IMR-90 (cell line): ENCODE measurements at regions not wholly inside any gene's neighbourhood (a gene's known extent, or its start where the extent isn't known, plus 50 kb on each side); places are given as distances from the start of the nearest gene placed in this dataset.
A peak's percentile ranks its signal among the peaks of the same experiment; 100 is the strongest.

Experiments
- ATAC-seq: fragments of 200-7000 bp; cut with Tn5 transposase; 2 replicates; pipeline ENCODE4 v1.9.1; 2020; ENCODE audit warnings: low read depth, mild to moderate bottlenecking, moderate library complexity
- BruUV-seq: library from RNA; stranded (reverse); fragments of 400-500 nt; replicated peaks from 2 replicates; lab custom pipeline; 2021; lab: Mats Ljungman, UMichigan
- CTCF ChIA-PET: fragments of 300-600 bp; formaldehyde crosslinking; extraction: SDS; loops from one replicate; lab custom pipeline; 2021; ENCODE audit warnings: antibody characterized with exemption; lab: Yijun Ruan, JAX
- POLR2A ChIA-PET: fragments of 300-600 bp; sonication (Branson Sonifier 250); formaldehyde crosslinking; loops from one replicate; lab custom pipeline; 2022; ENCODE audit warnings: antibody characterized with exemption; ENCODE audit not compliant: unreplicated experiment; lab: Charles Lee
- DNase-seq: peaks from one replicate; pipeline ENCODE4 v3.0.0; 2013
- H2AFZ ChIP-seq: replicated peaks from 2 replicates; pipeline ENCODE3; 2013; ENCODE audit warnings: low read length, mild to moderate bottlenecking; ENCODE audit not compliant: poor library complexity
- H2AK5ac ChIP-seq: 2 replicates; pipeline ENCODE4 v1.6.1; 2013; ENCODE audit warnings: low read depth, low read length, inconsistent platforms
- H2AK9ac ChIP-seq: replicated peaks from 2 replicates; pipeline ENCODE3; 2013; ENCODE audit warnings: mild to moderate bottlenecking, low read depth, low read length, moderate library complexity; ENCODE audit not compliant: poor library complexity
- H2BK120ac ChIP-seq: 2 replicates; pipeline ENCODE4 v1.6.1; 2013; ENCODE audit warnings: low read depth, low read length, inconsistent platforms
- H2BK15ac ChIP-seq: 3 replicates; pipeline ENCODE4 v1.6.1; 2013; ENCODE audit warnings: low read depth, low read length, inconsistent platforms
- H2BK20ac ChIP-seq: 2 replicates; pipeline ENCODE4 v1.6.1; 2013; ENCODE audit warnings: low read depth, mild to moderate bottlenecking, inconsistent platforms, low read length, moderate library complexity
- H2BK5ac ChIP-seq: 2 replicates; pipeline ENCODE4 v1.6.1; 2013; ENCODE audit warnings: mild to moderate bottlenecking, low read depth, low read length, inconsistent platforms; ENCODE audit not compliant: poor library complexity, severe bottlenecking
- H3K14ac ChIP-seq: replicated peaks from 2 replicates; pipeline ENCODE4 v1.6.1; 2013; ENCODE audit warnings: low read depth, low read length, inconsistent platforms
- H3K18ac ChIP-seq: 2 replicates; pipeline ENCODE4 v1.6.1; 2013; ENCODE audit warnings: low read depth, low read length, control low read depth
- H3K23ac ChIP-seq: 2 replicates; pipeline ENCODE4 v1.6.1; 2013; ENCODE audit warnings: low read depth, low read length, inconsistent platforms
- H3K27ac ChIP-seq: 2 replicates; pipeline ENCODE4 v1.5.1; 2013; ENCODE audit warnings: mild to moderate bottlenecking, control low read depth, low read length; ENCODE audit not compliant: insufficient read depth
- H3K27me3 ChIP-seq: 2 replicates; pipeline ENCODE4 v1.6.1; 2013; ENCODE audit warnings: low read length; ENCODE audit not compliant: control insufficient read depth, insufficient read depth
- H3K36me3 ChIP-seq: 2 replicates; pipeline ENCODE4 v1.6.1; 2013; ENCODE audit warnings: low read length, mixed read lengths; ENCODE audit not compliant: control insufficient read depth, insufficient read depth
- H3K4ac ChIP-seq: 2 replicates; pipeline ENCODE4 v1.6.1; 2013; ENCODE audit warnings: low read depth, low read length, inconsistent platforms
- H3K4me1 ChIP-seq: 2 replicates; pipeline ENCODE4 v1.6.1; 2013; ENCODE audit warnings: low read length, mixed read lengths; ENCODE audit not compliant: control insufficient read depth, insufficient read depth
- H3K4me2 ChIP-seq: 2 replicates; pipeline ENCODE4 v1.6.1; 2013; ENCODE audit warnings: low read depth, mild to moderate bottlenecking, control low read depth, low read length, moderate library complexity
- H3K4me3 ChIP-seq: 2 replicates; pipeline ENCODE4 v1.5.1; 2013; ENCODE audit warnings: low read depth, mild to moderate bottlenecking, control low read depth, low read length, moderate library complexity; ENCODE audit not compliant: insufficient read depth
- H3K56ac ChIP-seq: 2 replicates; pipeline ENCODE4 v1.6.1; 2013; ENCODE audit warnings: low read length, inconsistent platforms; ENCODE audit not compliant: insufficient read depth; ENCODE audit errors: extremely low read depth
- H3K79me1 ChIP-seq, 2 experiments: 2 replicates each; pipeline ENCODE4 v1.6.1; 2013; ENCODE audit warnings: low read length in 2 of 2, inconsistent platforms in 1 of 2, low read depth in 1 of 2
- H3K9ac ChIP-seq: 2 replicates; pipeline ENCODE4 v1.6.1; 2013; ENCODE audit warnings: low read depth, low read length, control low read depth
- H3K9me1 ChIP-seq: 2 replicates; pipeline ENCODE4 v1.6.1; 2013; ENCODE audit warnings: low read length, inconsistent platforms; ENCODE audit not compliant: insufficient read depth
- H3K9me3 ChIP-seq: 2 replicates; pipeline ENCODE4 v1.6.1; 2013; ENCODE audit warnings: low read length; ENCODE audit not compliant: control insufficient read depth, insufficient read depth
- H4K20me1 ChIP-seq: 2 replicates; pipeline ENCODE4 v1.6.1; 2013; ENCODE audit warnings: low read length, inconsistent platforms; ENCODE audit not compliant: insufficient read depth
- H4K5ac ChIP-seq: 2 replicates; pipeline ENCODE4 v1.6.1; 2013; ENCODE audit warnings: mild to moderate bottlenecking, low read depth, low read length, control low read depth
- H4K8ac ChIP-seq, 2 experiments: 2 replicates each; pipeline ENCODE4 v1.6.1; 2013; ENCODE audit warnings: low read depth in 2 of 2, low read length in 2 of 2, control low read depth in 1 of 2, inconsistent platforms in 1 of 2
- H4K91ac ChIP-seq: 2 replicates; pipeline ENCODE4 v1.6.1; 2013; ENCODE audit warnings: low read depth, low read length, inconsistent platforms; ENCODE audit not compliant: insufficient read depth
- BHLHE40 ChIP-seq: fragments of 150-350 bp; IDR thresholded peaks from 2 replicates; pipeline ENCODE4 v1.6.1; 2016; ENCODE audit warnings: mild to moderate bottlenecking, low read depth, low read length
- CEBPB ChIP-seq: IDR thresholded peaks from 2 replicates; pipeline ENCODE4 v1.6.1; 2012; ENCODE audit warnings: low read depth, low read length, improper control_type of control experiment
- CHD1 ChIP-seq: IDR thresholded peaks from 2 replicates; pipeline ENCODE4 v1.6.1; 2012; ENCODE audit warnings: low read depth, low read length, improper control_type of control experiment
- FOS ChIP-seq: fragments of 150-350 bp; IDR thresholded peaks from 2 replicates; pipeline ENCODE4 v1.6.1; 2016; ENCODE audit warnings: low read depth, low read length
- MAFK ChIP-seq: IDR thresholded peaks from 2 replicates; pipeline ENCODE4 v1.6.1; 2012; ENCODE audit warnings: low read depth, low read length, improper control_type of control experiment
- MAZ ChIP-seq: IDR thresholded peaks from 2 replicates; pipeline ENCODE4 v1.6.1; 2012; ENCODE audit warnings: low read depth, mild to moderate bottlenecking, low read length, improper control_type of control experiment, moderate library complexity, borderline replicate concordance
- MXI1 ChIP-seq: IDR thresholded peaks from 2 replicates; pipeline ENCODE4 v1.6.1; 2012; ENCODE audit warnings: low read depth, mild to moderate bottlenecking, low read length, moderate library complexity, borderline replicate concordance
- NFE2L2 ChIP-seq: fragments of 150-350 bp; IDR thresholded peaks from 2 replicates; pipeline ENCODE4 v1.6.1; 2016; ENCODE audit warnings: low read depth, mild to moderate bottlenecking, low read length
- RAD21 ChIP-seq: IDR thresholded peaks from 2 replicates; pipeline ENCODE4 v1.6.1; 2012; ENCODE audit warnings: low read length, improper control_type of control experiment
- RFX5 ChIP-seq: IDR thresholded peaks from 2 replicates; pipeline ENCODE4 v1.8.0; 2012; ENCODE audit warnings: low read depth, mild to moderate bottlenecking, low read length, moderate library complexity
- SMC3 ChIP-seq: fragments of 150-350 bp; IDR thresholded peaks from 2 replicates; pipeline ENCODE4 v1.6.1; 2016; ENCODE audit warnings: low read depth, mild to moderate bottlenecking, antibody characterized with exemption, low read length, moderate library complexity
- WGBS, 2 experiments: methylation state at CpG; one replicate each; pipeline versions ENCODE4 v1.1.5 to v1.1.7; 2013; ENCODE audit warnings: missing lambda C conversion rate in 2 of 2; ENCODE audit not compliant: insufficient read length in 1 of 2; ENCODE audit errors: extremely low coverage in 2 of 2; 5-methylcytosine and 5-hydroxymethylcytosine counted together
- dilution Hi-C: fragments of 300-500 bp; cut with HindIII; formaldehyde crosslinking; loops from one replicate; pipeline ENCODE4 v1.14.3; 2018; ENCODE audit warnings: low sequenced_read_pairs; ENCODE audit not compliant: unreplicated experiment
- in situ Hi-C: fragments of 300-500 bp; cut with MboI; formaldehyde crosslinking; loops from 3 replicates; pipeline ENCODE4 v1.14.3; 2019; ENCODE audit warnings: low sequenced_read_pairs, inconsistent platforms, mixed read lengths
- intact Hi-C: fragments of 100-400 bp; cut with micrococcal nuclease; formaldehyde crosslinking; loops from 2 replicates; pipeline ENCODE4 v1.10.0; 2022
- TF ChIP-seq, protein P1 (sequence below): fragments of 150-350 bp; IDR thresholded peaks from 2 replicates; pipeline ENCODE4 v1.6.1; 2016; ENCODE audit warnings: low read depth, mild to moderate bottlenecking, low read length, moderate library complexity, borderline replicate concordance
- TF ChIP-seq, protein P2 (sequence below): conservative IDR thresholded peaks from 2 replicates; pipeline ENCODE4 v1.5.1; 2012; ENCODE audit warnings: mild to moderate bottlenecking, low read depth, low read length, improper control_type of control experiment

DNA sequence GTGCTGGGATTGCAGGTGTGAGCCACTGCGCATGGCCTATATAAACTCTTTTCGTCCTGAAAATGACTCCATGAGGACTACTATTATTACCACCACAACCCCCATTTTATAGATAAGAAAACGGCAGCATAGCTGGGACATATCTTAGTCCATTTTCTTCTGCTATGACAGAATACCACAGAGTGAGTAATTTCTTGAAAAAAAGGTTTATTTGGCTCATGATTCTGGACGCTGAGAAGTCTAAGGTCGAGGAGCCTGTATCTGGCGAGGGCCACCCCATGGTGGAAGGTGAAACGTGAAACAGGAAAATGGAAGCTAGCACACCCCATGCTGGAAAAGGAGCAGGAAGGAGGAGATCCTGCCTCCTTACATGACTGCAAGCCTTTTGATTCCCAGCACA lies 68.9 kb downstream of the SMIM20 start:
- Histone ChIP-seq H3K4me1 (0 out of 2 replicates have a peak, but pooled peaks cover 2% of the 10 kb centered on the region), H4K91ac (no peak overlapping the region), H4K20me1 (no peaks in the 10 kb centered on the region), H3K79me1 (no peaks in the 10 kb centered on the region), H3K27me3 (peaks cover 5% of the 10 kb centered on the region), H3K36me3 (no peaks in the 10 kb centered on the region), H3K4me2 (no peak overlapping the region), H3K14ac (no peak overlapping the region), H2BK20ac (no peak overlapping the region), H3K9ac (no peak overlapping the region), H2AFZ (no peak overlapping the region), H4K8ac (no peak overlapping the region), H4K5ac (no peak overlapping the region), H3K4ac (no peak overlapping the region), H3K4me3 (no peak overlapping the region), H3K56ac (no peak overlapping the region), H2AK9ac (no peak overlapping the region), H3K27ac (no peak overlapping the region), H2BK5ac (no peak overlapping the region), H3K23ac (no peak overlapping the region), H2BK15ac (no peak overlapping the region), H2AK5ac (no peak overlapping the region), H3K9me1 (no peaks in the 10 kb centered on the region), H2BK120ac (no peak overlapping the region), H3K18ac (no peak overlapping the region), H3K9me3 (no peaks in the 10 kb centered on the region)
- intact Hi-C loops, result loop anchor here (10.0 kb wide), 1 partner anchor 538 kb away; no protein-coding TSS in a partner anchor
- dilution Hi-C loops, result no loop called here
- ATAC-seq (0 out of 2 replicates have a peak, but pooled peaks have one; percentile 35), DNase-seq (no peak)
- no peak for TF ChIP-seq RAD21
- TF ChIP-seq FOS, result no peak
- TF ChIP-seq, protein P1, sequence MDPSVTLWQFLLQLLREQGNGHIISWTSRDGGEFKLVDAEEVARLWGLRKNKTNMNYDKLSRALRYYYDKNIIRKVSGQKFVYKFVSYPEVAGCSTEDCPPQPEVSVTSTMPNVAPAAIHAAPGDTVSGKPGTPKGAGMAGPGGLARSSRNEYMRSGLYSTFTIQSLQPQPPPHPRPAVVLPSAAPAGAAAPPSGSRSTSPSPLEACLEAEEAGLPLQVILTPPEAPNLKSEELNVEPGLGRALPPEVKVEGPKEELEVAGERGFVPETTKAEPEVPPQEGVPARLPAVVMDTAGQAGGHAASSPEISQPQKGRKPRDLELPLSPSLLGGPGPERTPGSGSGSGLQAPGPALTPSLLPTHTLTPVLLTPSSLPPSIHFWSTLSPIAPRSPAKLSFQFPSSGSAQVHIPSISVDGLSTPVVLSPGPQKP, result no peak
- no peak for TF ChIP-seq MXI1
- TF ChIP-seq NFE2L2, result no peak
- TF ChIP-seq CHD1, result no peak
- no peak for TF ChIP-seq CEBPB
- TF ChIP-seq MAZ, result no peak
- TF ChIP-seq MAFK, result no peak
- TF ChIP-seq BHLHE40, result no peak
- TF ChIP-seq SMC3, result no peak
- TF ChIP-seq, protein P2, sequence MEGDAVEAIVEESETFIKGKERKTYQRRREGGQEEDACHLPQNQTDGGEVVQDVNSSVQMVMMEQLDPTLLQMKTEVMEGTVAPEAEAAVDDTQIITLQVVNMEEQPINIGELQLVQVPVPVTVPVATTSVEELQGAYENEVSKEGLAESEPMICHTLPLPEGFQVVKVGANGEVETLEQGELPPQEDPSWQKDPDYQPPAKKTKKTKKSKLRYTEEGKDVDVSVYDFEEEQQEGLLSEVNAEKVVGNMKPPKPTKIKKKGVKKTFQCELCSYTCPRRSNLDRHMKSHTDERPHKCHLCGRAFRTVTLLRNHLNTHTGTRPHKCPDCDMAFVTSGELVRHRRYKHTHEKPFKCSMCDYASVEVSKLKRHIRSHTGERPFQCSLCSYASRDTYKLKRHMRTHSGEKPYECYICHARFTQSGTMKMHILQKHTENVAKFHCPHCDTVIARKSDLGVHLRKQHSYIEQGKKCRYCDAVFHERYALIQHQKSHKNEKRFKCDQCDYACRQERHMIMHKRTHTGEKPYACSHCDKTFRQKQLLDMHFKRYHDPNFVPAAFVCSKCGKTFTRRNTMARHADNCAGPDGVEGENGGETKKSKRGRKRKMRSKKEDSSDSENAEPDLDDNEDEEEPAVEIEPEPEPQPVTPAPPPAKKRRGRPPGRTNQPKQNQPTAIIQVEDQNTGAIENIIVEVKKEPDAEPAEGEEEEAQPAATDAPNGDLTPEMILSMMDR, result no peak
- no peak for TF ChIP-seq RFX5
- no TSS peak for BruUV-seq
- WGBS, 2 experiments, result no CpG with 5 or more reads among the region's 7 CpGs
- ChIA-PET CTCF (no interaction called here), POLR2A (no interaction called here)
- in situ Hi-C loops, result loop anchor here (10.0 to 25.0 kb wide), 2 partner anchors 732 to 1029 kb away; no protein-coding TSS in a partner anchor
